SU-DHL-6 (cell line): ENCODE measurements at regions not wholly inside any gene's neighbourhood (a gene's known extent, or its start where the extent isn't known, plus 50 kb on each side); places are given as distances from the start of the nearest gene placed in this dataset.

Source experiments
- CTCF ChIP-seq: fragments of 200-600 bp; sonication (generic); IDR thresholded peaks from one replicate; pipeline ENCODE4 v1.5.1; 2017; ENCODE audit warnings: antibody characterized with exemption, mild to moderate bottlenecking, low read length, moderate library complexity; ENCODE audit not compliant: insufficient read depth, poor library complexity, severe bottlenecking
- EZH2phosphoT487 ChIP-seq: fragments of 200-600 bp; sonication (generic), shearing (Covaris generic); conservative IDR thresholded peaks from 2 replicates; pipeline ENCODE4 v1.6.1; 2018; ENCODE audit warnings: mild to moderate bottlenecking, antibody characterized with exemption, low read length, moderate library complexity, mixed read lengths

- TF ChIP-seq CTCF (no peak), EZH2phosphoT487 (no peak)
Observed at GRCh38 chr2:196434217-196434616, 205.3 kb upstream of the CCDC150 start.
